ENCODE measurements at regions not wholly inside any gene's neighbourhood (a gene's known extent, or its start where the extent isn't known, plus 50 kb on each side); places are given as distances from the start of the nearest gene placed in this dataset.

DNA sequence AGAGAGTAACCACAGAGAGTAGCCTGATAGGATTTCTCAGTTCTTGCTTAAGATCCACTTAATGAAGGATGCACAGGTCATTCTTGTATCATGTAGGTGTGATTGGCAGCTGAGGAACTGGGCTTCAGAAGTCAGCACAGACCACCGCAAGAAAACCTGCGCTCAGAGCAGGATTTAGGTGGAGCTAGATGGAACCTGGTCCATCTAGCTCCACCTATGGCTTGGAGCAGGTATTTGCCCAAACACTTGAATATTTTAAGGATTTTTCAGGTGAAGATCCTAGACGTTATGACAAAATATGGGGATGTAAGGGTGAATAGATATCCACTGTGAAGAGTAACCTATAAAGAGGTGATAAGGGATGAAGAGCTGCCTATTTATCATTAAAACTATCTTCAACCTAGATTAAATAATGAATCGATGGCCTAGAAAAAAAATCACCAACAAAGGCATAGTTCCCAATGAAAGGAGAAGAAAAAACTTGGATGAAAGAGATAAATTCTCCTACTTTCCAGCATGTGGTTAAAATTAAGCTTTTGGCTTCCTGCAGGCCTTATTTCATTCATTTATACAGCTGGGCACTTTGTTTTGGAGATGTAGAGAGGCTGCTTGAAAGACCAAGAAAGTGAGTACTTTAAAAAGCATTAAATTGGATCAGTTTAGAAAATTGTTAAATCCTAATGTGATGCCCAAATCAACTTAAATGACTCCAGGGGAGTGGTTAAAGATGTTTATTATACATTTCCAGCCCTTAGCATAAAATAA lies 778.4 kb upstream of the GJE1 start:
- no peak overlapping the region for H3K4me3 ChIP-seq (ENCODE audit: low read depth, low read length)
- TF ChIP-seq POLR2A (IDR thresholded peaks at IDR 0.05; ENCODE audit: extremely low read depth, insufficient read length): no peak
- TF ChIP-seq, protein P1, sequence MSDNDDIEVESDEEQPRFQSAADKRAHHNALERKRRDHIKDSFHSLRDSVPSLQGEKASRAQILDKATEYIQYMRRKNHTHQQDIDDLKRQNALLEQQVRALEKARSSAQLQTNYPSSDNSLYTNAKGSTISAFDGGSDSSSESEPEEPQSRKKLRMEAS (IDR thresholded peaks at IDR 0.05; ENCODE audit: low read depth, low read length): no peak
- TF ChIP-seq MYC (IDR thresholded peaks at IDR 0.05; ENCODE audit: low read depth, low read length): no peak
- TF ChIP-seq, protein P2, sequence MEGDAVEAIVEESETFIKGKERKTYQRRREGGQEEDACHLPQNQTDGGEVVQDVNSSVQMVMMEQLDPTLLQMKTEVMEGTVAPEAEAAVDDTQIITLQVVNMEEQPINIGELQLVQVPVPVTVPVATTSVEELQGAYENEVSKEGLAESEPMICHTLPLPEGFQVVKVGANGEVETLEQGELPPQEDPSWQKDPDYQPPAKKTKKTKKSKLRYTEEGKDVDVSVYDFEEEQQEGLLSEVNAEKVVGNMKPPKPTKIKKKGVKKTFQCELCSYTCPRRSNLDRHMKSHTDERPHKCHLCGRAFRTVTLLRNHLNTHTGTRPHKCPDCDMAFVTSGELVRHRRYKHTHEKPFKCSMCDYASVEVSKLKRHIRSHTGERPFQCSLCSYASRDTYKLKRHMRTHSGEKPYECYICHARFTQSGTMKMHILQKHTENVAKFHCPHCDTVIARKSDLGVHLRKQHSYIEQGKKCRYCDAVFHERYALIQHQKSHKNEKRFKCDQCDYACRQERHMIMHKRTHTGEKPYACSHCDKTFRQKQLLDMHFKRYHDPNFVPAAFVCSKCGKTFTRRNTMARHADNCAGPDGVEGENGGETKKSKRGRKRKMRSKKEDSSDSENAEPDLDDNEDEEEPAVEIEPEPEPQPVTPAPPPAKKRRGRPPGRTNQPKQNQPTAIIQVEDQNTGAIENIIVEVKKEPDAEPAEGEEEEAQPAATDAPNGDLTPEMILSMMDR (IDR thresholded peaks at IDR 0.05; ENCODE audit: low read depth, low read length): no peak
- no peak for DNase-seq (ENCODE audit: low read depth)

DNA sequence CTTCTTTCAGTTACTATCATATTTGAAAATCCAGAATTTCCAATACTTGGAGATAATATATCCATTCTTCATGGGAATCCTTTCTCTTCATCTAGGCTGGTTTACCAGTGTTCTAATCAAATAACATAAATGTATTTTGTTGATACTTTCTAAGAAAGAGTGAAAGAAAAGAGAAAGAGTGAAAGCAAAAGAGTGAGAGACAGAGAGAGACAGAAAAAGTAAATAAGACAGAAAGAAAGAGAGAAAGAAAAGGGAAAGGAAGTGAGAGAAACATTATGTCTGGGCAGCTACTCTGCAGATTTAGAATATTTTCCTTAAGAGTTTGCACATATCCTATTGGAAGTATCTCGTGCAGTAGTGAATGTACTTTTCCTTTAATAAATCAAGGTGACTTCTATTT lies 781.0 kb upstream of the GJE1 start:
- no peak overlapping the region for H3K4me3 ChIP-seq (ENCODE audit: low read depth, low read length)
- no peak for DNase-seq (ENCODE audit: low read depth)
- TF ChIP-seq MYC (IDR thresholded peaks at IDR 0.05; ENCODE audit: low read depth, low read length): no peak
- TF ChIP-seq, protein P1 (IDR thresholded peaks at IDR 0.05; ENCODE audit: low read depth, low read length): no peak

DNA sequence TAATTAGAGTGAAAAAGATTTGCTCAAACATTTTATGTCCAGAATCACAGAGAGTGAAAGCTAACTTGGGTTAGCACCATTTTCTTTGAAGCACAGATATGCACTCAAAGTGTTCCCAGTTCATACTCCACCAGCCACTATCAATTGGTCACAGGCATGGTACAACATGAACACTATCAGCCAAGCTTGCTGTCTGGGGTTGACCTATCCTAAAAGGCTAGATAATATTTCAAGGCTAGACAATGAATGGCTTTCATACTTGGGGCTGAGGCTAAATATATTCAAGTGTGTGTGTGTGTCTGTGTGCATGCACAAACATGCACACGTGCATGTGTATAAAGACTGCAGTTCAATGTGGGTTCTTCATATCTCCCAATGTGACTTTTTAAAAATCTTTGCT lies 783.0 kb upstream of the GJE1 start:
- TF ChIP-seq POLR2A (IDR thresholded peaks at IDR 0.05; ENCODE audit: extremely low read depth, insufficient read length) (no peak), MYC (IDR thresholded peaks at IDR 0.05; ENCODE audit: low read depth, low read length) (no peak)
- TF ChIP-seq, protein P1 (IDR thresholded peaks at IDR 0.05; ENCODE audit: low read depth, low read length): no peak
- TF ChIP-seq, protein P2 (IDR thresholded peaks at IDR 0.05; ENCODE audit: low read depth, low read length): no peak

DNA sequence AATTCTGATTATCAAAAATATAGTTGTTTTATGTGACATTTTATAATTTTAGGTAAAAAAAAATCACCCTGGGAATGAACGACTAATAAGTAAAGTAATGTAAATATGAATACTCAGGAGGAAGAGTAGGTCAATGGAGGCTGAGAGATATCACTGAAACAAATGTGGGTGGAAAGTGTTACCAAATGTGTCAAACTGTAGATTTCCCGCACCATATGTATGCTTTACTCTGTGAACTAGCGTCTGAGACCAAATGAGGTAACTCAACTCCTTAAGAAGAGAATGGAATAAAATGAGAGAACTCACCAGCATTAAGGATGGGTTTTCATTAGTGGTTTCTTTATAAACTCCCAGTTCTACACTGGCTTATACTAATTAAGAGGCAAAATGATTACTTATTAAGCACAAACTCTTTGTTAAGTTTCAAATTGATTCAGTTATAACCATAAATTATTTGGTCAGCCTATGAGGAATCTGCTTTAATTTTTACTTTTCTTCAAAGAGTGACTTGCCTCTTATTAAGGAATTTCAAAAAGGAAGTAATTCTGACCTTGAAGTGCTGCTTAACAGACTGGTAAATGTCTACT lies 784.7 kb upstream of the GJE1 start:
- DNase-seq (ENCODE audit: low read depth): no peak
- no peak overlapping the region for H3K4me3 ChIP-seq (ENCODE audit: low read depth, low read length)
- TF ChIP-seq POLR2A (IDR thresholded peaks at IDR 0.05; ENCODE audit: extremely low read depth, insufficient read length) (no peak), MYC (IDR thresholded peaks at IDR 0.05; ENCODE audit: low read depth, low read length) (no peak)

More for the DNA sequence above, 783.0 kb upstream of the GJE1 start:
- no peak for DNase-seq (ENCODE audit: low read depth)
- H3K4me3 ChIP-seq (ENCODE audit: low read depth, low read length): no peak overlapping the region

DNA sequence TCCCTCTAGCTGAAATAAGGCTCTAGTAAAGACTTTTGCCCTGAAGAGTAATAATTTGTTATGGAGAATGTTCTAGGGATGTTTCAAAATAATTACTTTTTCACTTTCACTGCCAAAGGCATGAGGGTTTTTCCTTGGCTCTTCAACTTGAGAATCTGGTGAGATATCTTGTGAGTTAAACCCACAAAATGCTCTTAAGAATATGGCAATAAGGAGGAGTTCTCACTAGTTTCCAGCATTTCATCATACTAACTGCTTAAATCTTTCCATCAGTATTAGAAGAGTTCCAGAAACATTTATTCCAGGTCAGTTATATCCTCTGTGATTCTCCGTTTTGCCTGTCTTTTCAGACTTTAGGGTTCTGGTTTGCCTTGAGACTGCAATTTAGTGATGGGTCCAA lies 785.6 kb upstream of the GJE1 start:
- no peak overlapping the region for H3K4me3 ChIP-seq (ENCODE audit: low read depth, low read length)
- TF ChIP-seq MYC (IDR thresholded peaks at IDR 0.05; ENCODE audit: low read depth, low read length): no peak
- TF ChIP-seq, protein P1 (IDR thresholded peaks at IDR 0.05; ENCODE audit: low read depth, low read length): no peak
- no peak for TF ChIP-seq POLR2A (IDR thresholded peaks at IDR 0.05; ENCODE audit: extremely low read depth, insufficient read length)
- TF ChIP-seq, protein P2 (IDR thresholded peaks at IDR 0.05; ENCODE audit: low read depth, low read length): no peak
- DNase-seq (ENCODE audit: low read depth): no peak

DNA sequence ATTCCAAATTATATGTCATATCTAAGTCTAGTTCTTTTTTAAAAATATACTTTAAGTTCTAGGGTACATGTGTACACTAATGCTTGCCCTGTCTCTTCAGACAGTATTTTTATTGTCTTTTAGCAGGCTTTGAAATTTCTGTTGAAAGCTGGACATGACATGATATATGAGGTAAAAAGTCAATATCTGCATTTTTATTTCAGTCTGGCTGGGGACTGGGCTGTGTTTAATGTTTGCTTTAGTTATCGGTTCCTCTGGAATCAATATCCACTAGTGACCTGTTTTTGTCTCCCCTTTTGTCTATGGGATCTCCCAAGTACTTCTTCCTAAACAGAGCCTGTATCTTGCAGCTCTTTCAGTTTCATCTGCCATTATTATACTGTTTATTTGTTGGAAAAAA lies 786.2 kb upstream of the GJE1 start:
- no peak overlapping the region for H3K4me3 ChIP-seq (ENCODE audit: low read depth, low read length)
- TF ChIP-seq, protein P2 (IDR thresholded peaks at IDR 0.05; ENCODE audit: low read depth, low read length): no peak
- DNase-seq (ENCODE audit: low read depth): no peak

DNA sequence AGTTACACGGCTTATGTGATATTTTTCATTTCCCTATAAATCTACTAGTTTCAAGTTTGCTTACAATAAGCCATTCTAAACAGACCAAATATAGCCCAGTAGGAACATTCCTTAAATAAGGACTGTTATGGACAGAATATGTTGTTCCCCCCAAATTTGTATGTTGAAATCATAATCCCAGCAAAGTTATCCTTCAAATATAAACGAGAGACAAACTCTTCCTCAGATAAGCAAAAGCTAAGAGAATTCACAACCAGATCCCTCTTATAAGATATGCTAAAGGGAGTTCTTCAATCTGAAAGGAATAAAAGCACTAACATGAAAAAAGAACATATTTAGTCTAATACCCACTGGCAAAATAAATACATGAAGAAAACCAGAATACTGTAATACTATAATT lies 795.5 kb upstream of the GJE1 start:
- no peak for TF ChIP-seq POLR2A (IDR thresholded peaks at IDR 0.05; ENCODE audit: extremely low read depth, insufficient read length)
- TF ChIP-seq, protein P1 (IDR thresholded peaks at IDR 0.05; ENCODE audit: low read depth, low read length): no peak
- TF ChIP-seq, protein P2 (IDR thresholded peaks at IDR 0.05; ENCODE audit: low read depth, low read length): no peak
- no peak for TF ChIP-seq MYC (IDR thresholded peaks at IDR 0.05; ENCODE audit: low read depth, low read length)
- no peak overlapping the region for H3K4me3 ChIP-seq (ENCODE audit: low read depth, low read length)
- no peak for DNase-seq (ENCODE audit: low read depth)
